SK-N-SH (cell line): ENCODE measurements at regions not wholly inside any gene's neighbourhood (a gene's known extent, or its start where the extent isn't known, plus 50 kb on each side); places are given as distances from the start of the nearest gene placed in this dataset.

ENCODE experiments used
- CTCF ChIA-PET: fragments of 300-600, 350-600 bp; formaldehyde crosslinking; extraction: SDS; loops from one replicate; lab custom pipeline; 2021; lab: Yijun Ruan, JAX
- POLR2A ChIA-PET: fragments of 350-600 bp; sonication (Branson Sonifier 250); formaldehyde crosslinking; extraction: SDS; loops from one replicate; lab custom pipeline; 2020; ENCODE audit warnings: antibody characterized with exemption, inconsistent platforms; lab: Yijun Ruan, JAX
- DNase-seq: peaks from one replicate; pipeline ENCODE4 v3.0.0; 2012
- H2AFZ ChIP-seq: fragments of 200-600 bp; sonication (generic); 2 replicates; pipeline ENCODE4 v1.8.1; 2016; ENCODE audit warnings: antibody characterized with exemption, mild to moderate bottlenecking, low read depth
- H3F3A ChIP-seq: fragments of 200-600 bp; sonication (generic); replicated peaks from 2 replicates; pipeline ENCODE3; 2016; ENCODE audit warnings: antibody characterized with exemption, mild to moderate bottlenecking; ENCODE audit not compliant: insufficient read depth
- H3K27ac ChIP-seq, 2 experiments: fragments of 200-500 bp in 1 of 2; fragments of 200-600 bp in 1 of 2; sonication (Bioruptor generic) in 1 of 2; sonication (generic), shearing (Covaris generic) in 1 of 2; 2 replicates each; pipeline versions ENCODE4 v1.5.1 to v1.6.1; 2014 to 2016; ENCODE audit warnings: low read depth in 2 of 2, inconsistent platforms in 1 of 2, low read length in 1 of 2, mild to moderate bottlenecking in 1 of 2, mixed read lengths in 1 of 2
- H3K27me3 ChIP-seq: fragments of 200-600 bp; sonication (generic), shearing (Covaris generic); 2 replicates; pipeline ENCODE4 v1.6.1; 2016; ENCODE audit warnings: mixed run types; ENCODE audit not compliant: insufficient read depth
- H3K36me3 ChIP-seq, 2 experiments: fragments of 200-500 bp in 1 of 2; fragments of 200-600 bp in 1 of 2; sonication (Bioruptor generic) in 1 of 2; sonication (generic) in 1 of 2; replicated peaks in 1 of 2; 2 replicates each; pipeline versions ENCODE3 to v1.5.1; 2014 to 2016; ENCODE audit warnings: low read length in 1 of 2, mild to moderate bottlenecking in 1 of 2; ENCODE audit not compliant: insufficient read depth in 2 of 2, control insufficient read depth in 1 of 2
- H3K4me1 ChIP-seq, 2 experiments: fragments of 200-500 bp in 1 of 2; fragments of 200-600 bp in 1 of 2; sonication (Bioruptor generic) in 1 of 2; sonication (generic), shearing (Covaris generic) in 1 of 2; 2 replicates each; pipeline versions ENCODE4 v1.5.1 to v1.6.1; 2014 to 2016; ENCODE audit warnings: low read depth in 1 of 2, low read length in 1 of 2, mixed run types in 1 of 2; ENCODE audit not compliant: insufficient read depth in 2 of 2, control insufficient read depth in 1 of 2
- H3K4me2 ChIP-seq: fragments of 200-600 bp; sonication (generic), shearing (Covaris generic); 2 replicates; pipeline ENCODE4 v1.6.1; 2017; ENCODE audit warnings: mixed run types
- H3K4me3 ChIP-seq, 2 experiments: fragments of 200-500 bp in 1 of 2; fragments of 200-600 bp in 1 of 2; sonication (Bioruptor generic) in 1 of 2; sonication (generic), shearing (Covaris generic) in 1 of 2; 2 replicates each; pipeline versions ENCODE4 v1.5.1 to v1.8.1; 2014 to 2016; ENCODE audit warnings: low read depth in 2 of 2, inconsistent platforms in 1 of 2, low read length in 1 of 2, mild to moderate bottlenecking in 1 of 2, mixed read lengths in 1 of 2, moderate library complexity in 1 of 2
- H3K79me2 ChIP-seq: fragments of 200-600 bp; sonication (generic); 2 replicates; pipeline ENCODE4 v1.8.1; 2017; ENCODE audit warnings: mild to moderate bottlenecking; ENCODE audit not compliant: insufficient read depth
- H3K9ac ChIP-seq: fragments of 200-600 bp; sonication (generic); 2 replicates; pipeline ENCODE4 v1.6.1; 2017; ENCODE audit warnings: mixed run types
- H3K9me2 ChIP-seq: fragments of 200-600 bp; sonication (generic); 2 replicates; pipeline ENCODE4 v1.6.1; 2017; ENCODE audit warnings: mixed run types
- H3K9me3 ChIP-seq: fragments of 200-600 bp; sonication (generic); 2 replicates; pipeline ENCODE4 v1.6.1; 2017; ENCODE audit warnings: mixed run types, mild to moderate bottlenecking, moderate library complexity
- H4K20me1 ChIP-seq: fragments of 200-600 bp; sonication (generic); 2 replicates; pipeline ENCODE4 v1.6.1; 2017; ENCODE audit warnings: mild to moderate bottlenecking, mixed run types; ENCODE audit not compliant: insufficient read depth
- CHD2 ChIP-seq: fragments of 150-350 bp; IDR thresholded peaks from 2 replicates; pipeline ENCODE4 v1.6.1; 2018; ENCODE audit warnings: low read length; ENCODE audit not compliant: partially characterized antibody
- EP300 ChIP-seq, 2 experiments: IDR thresholded peaks; 2 replicates each; pipeline versions ENCODE4 v1.4.0 to v1.6.1; 2012; ENCODE audit warnings: borderline replicate concordance in 1 of 2, low read depth in 1 of 2, low read length in 1 of 2
- FOXM1 ChIP-seq: IDR thresholded peaks from 2 replicates; pipeline ENCODE4 v1.4.0; 2012; ENCODE audit warnings: low read depth, mild to moderate bottlenecking
- MEF2A ChIP-seq: IDR thresholded peaks from 2 replicates; pipeline ENCODE4 v1.4.0; 2012; ENCODE audit warnings: low read depth, borderline replicate concordance
- NFIC ChIP-seq: IDR thresholded peaks from 2 replicates; pipeline ENCODE4 v1.4.0; 2012; ENCODE audit warnings: borderline replicate concordance
- RCOR1 ChIP-seq: fragments of 150-350 bp; IDR thresholded peaks from 2 replicates; pipeline ENCODE4 v1.6.1; 2017; ENCODE audit warnings: antibody characterized with exemption, low read length
- RXRA ChIP-seq: IDR thresholded peaks from 2 replicates; pipeline ENCODE4 v1.4.0; 2012; ENCODE audit warnings: low read depth, mild to moderate bottlenecking, borderline replicate concordance
- SIN3A ChIP-seq: IDR thresholded peaks from 2 replicates; pipeline ENCODE4 v1.6.1; 2012; ENCODE audit warnings: low read depth, mild to moderate bottlenecking, low read length, moderate library complexity, borderline replicate concordance
- TCF12 ChIP-seq: IDR thresholded peaks from 2 replicates; pipeline ENCODE4 v1.4.0; 2012
- USF2 ChIP-seq: fragments of 150-350 bp; IDR thresholded peaks from 2 replicates; pipeline ENCODE4 v1.6.1; 2017; ENCODE audit warnings: antibody characterized with exemption, low read length, low read depth, borderline replicate concordance
- ZBTB33 ChIP-seq: IDR thresholded peaks from 2 replicates; pipeline ENCODE4 v1.4.0; 2012; ENCODE audit warnings: low read depth, borderline replicate concordance
- WGBS: methylation state at CpG from one replicate; pipeline ENCODE4 v1.1.6; 2017; ENCODE audit warnings: low lambda C conversion rate; 5-methylcytosine and 5-hydroxymethylcytosine counted together
- TF ChIP-seq, protein P1 (sequence below): fragments of 200-600 bp; sonication (generic); IDR thresholded peaks from 2 replicates; pipeline ENCODE4 v1.6.1; 2017; ENCODE audit warnings: antibody characterized with exemption, mild to moderate bottlenecking, moderate library complexity
- TF ChIP-seq, protein P2 (sequence below): IDR thresholded peaks from 2 replicates; pipeline ENCODE4 v1.4.0; 2012; ENCODE audit warnings: low read depth

GRCh38 chr1:65688848-65689247 is 103.8 kb upstream of the PDE4B start:
- H2AFZ ChIP-seq = no peak overlapping the region
- no peak overlapping the region for H3K4me2 ChIP-seq
- POLR2A ChIA-PET = no interaction called here
- H3K4me1 ChIP-seq = peaks cover 0 to 6% of the 10 kb centered on the region in 2 experiments; a peak in 1 of 4 replicates
- no peaks in the 10 kb centered on the region for H3K36me3 ChIP-seq
- no peak for DNase-seq
- H4K20me1 ChIP-seq = no peaks in the 10 kb centered on the region
- no peak for TF ChIP-seq CHD2
- TF ChIP-seq, protein P1, sequence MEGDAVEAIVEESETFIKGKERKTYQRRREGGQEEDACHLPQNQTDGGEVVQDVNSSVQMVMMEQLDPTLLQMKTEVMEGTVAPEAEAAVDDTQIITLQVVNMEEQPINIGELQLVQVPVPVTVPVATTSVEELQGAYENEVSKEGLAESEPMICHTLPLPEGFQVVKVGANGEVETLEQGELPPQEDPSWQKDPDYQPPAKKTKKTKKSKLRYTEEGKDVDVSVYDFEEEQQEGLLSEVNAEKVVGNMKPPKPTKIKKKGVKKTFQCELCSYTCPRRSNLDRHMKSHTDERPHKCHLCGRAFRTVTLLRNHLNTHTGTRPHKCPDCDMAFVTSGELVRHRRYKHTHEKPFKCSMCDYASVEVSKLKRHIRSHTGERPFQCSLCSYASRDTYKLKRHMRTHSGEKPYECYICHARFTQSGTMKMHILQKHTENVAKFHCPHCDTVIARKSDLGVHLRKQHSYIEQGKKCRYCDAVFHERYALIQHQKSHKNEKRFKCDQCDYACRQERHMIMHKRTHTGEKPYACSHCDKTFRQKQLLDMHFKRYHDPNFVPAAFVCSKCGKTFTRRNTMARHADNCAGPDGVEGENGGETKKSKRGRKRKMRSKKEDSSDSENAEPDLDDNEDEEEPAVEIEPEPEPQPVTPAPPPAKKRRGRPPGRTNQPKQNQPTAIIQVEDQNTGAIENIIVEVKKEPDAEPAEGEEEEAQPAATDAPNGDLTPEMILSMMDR = no peak
- no peak for TF ChIP-seq MEF2A
- no peak for TF ChIP-seq USF2
- TF ChIP-seq EP300 (IDR thresholded peaks at IDR 0.05; ENCODE audit: borderline replicate concordance in 1 of 2, low read depth in 1 of 2, low read length in 1 of 2) = no peak
- TF ChIP-seq, protein P2, sequence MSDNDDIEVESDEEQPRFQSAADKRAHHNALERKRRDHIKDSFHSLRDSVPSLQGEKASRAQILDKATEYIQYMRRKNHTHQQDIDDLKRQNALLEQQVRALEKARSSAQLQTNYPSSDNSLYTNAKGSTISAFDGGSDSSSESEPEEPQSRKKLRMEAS = no peak
- TF ChIP-seq RCOR1 = no peak
- no peak for TF ChIP-seq RXRA
- no peaks in the 10 kb centered on the region for H3K9me3 ChIP-seq
- H3K79me2 ChIP-seq = no peaks in the 10 kb centered on the region
- H3K27me3 ChIP-seq = no peaks in the 10 kb centered on the region
- H3K9me2 ChIP-seq = no peaks in the 10 kb centered on the region
- H3K4me3 ChIP-seq = no peak overlapping the region
- CTCF ChIA-PET = interaction anchor here (1.6 to 4.6 kb wide), 10 partner anchors 11 to 554 kb away, joined by 5 to 83 read pairs (median 26); no protein-coding TSS in a partner anchor
- H3F3A ChIP-seq = no peaks in the 10 kb centered on the region
- H3K9ac ChIP-seq = no peak overlapping the region
- 53% methylated on average over 3 of the region's 3 CpGs for WGBS
- no peak overlapping the region for H3K27ac ChIP-seq

- Histone ChIP-seq H2AFZ (no peak overlapping the region), H3K36me3 (no peaks in the 10 kb centered on the region), H3K4me2 (no peak overlapping the region), H3K4me3 (no peak overlapping the region), H3K9me2 (no peaks in the 10 kb centered on the region), H3K9ac (no peak overlapping the region), H4K20me1 (no peaks in the 10 kb centered on the region), H3K79me2 (no peaks in the 10 kb centered on the region), H3K9me3 (no peaks in the 10 kb centered on the region), H3K27me3 (no peaks in the 10 kb centered on the region), H3K4me1 (peaks cover 0 to 6% of the 10 kb centered on the region in 2 experiments; a peak in 1 of 4 replicates), H3K27ac (no peak overlapping the region), H3F3A (no peaks in the 10 kb centered on the region)
- POLR2A ChIA-PET = interaction anchor here (0.8 kb wide), 1 partner anchor 11 kb away, joined by 3 read pairs; no protein-coding TSS in a partner anchor
- CTCF ChIA-PET = interaction anchor here (1.1 to 4.6 kb wide), 6 partner anchors 9 to 755 kb away, joined by 3 to 31 read pairs (median 6); no protein-coding TSS in a partner anchor
- DNase-seq = no peak
- 47% methylated on average over 6 of the region's 6 CpGs for WGBS
- TF ChIP-seq TCF12 (no peak), NFIC (no peak), FOXM1 (no peak), SIN3A (no peak), RCOR1 (no peak), ZBTB33 (no peak)
- TF ChIP-seq, protein P1 = no peak
Observed at GRCh38 chr1:65691152-65691900, 101.4 kb upstream of the PDE4B start.
